LNCaP clone FGC (cell line): ENCODE measurements at regions not wholly inside any gene's neighbourhood (a gene's known extent, or its start where the extent isn't known, plus 50 kb on each side); places are given as distances from the start of the nearest gene placed in this dataset.

Source experiments
- DNase-seq: peaks from one replicate; pipeline ENCODE4 v3.0.0-alpha.2; 2011; ENCODE audit warnings: low read depth
- H3K4me3 ChIP-seq: 2 replicates; pipeline ENCODE4 v1.5.1; 2011; ENCODE audit warnings: mild to moderate bottlenecking, low read depth, low read length, control low read depth
- TF ChIP-seq, protein P1 (sequence below): IDR thresholded peaks from 2 replicates; pipeline ENCODE4 v1.5.1; 2012; ENCODE audit warnings: mild to moderate bottlenecking; ENCODE audit not compliant: control insufficient read depth, insufficient read depth; ENCODE audit errors: extremely low read depth

- H3K4me3 ChIP-seq = no peak overlapping the region
- no peak for DNase-seq
- TF ChIP-seq, protein P1, sequence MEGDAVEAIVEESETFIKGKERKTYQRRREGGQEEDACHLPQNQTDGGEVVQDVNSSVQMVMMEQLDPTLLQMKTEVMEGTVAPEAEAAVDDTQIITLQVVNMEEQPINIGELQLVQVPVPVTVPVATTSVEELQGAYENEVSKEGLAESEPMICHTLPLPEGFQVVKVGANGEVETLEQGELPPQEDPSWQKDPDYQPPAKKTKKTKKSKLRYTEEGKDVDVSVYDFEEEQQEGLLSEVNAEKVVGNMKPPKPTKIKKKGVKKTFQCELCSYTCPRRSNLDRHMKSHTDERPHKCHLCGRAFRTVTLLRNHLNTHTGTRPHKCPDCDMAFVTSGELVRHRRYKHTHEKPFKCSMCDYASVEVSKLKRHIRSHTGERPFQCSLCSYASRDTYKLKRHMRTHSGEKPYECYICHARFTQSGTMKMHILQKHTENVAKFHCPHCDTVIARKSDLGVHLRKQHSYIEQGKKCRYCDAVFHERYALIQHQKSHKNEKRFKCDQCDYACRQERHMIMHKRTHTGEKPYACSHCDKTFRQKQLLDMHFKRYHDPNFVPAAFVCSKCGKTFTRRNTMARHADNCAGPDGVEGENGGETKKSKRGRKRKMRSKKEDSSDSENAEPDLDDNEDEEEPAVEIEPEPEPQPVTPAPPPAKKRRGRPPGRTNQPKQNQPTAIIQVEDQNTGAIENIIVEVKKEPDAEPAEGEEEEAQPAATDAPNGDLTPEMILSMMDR = peak; percentile 21; the same call in 1 of the 2 replicates
Measured at GRCh38 chr3:109532257-109533216, 195.2 kb upstream of the DPPA4 start.

- DNase-seq = no peak
Measured at GRCh38 chr3:109545746-109546145, 208.4 kb upstream of the DPPA4 start.

DNA sequence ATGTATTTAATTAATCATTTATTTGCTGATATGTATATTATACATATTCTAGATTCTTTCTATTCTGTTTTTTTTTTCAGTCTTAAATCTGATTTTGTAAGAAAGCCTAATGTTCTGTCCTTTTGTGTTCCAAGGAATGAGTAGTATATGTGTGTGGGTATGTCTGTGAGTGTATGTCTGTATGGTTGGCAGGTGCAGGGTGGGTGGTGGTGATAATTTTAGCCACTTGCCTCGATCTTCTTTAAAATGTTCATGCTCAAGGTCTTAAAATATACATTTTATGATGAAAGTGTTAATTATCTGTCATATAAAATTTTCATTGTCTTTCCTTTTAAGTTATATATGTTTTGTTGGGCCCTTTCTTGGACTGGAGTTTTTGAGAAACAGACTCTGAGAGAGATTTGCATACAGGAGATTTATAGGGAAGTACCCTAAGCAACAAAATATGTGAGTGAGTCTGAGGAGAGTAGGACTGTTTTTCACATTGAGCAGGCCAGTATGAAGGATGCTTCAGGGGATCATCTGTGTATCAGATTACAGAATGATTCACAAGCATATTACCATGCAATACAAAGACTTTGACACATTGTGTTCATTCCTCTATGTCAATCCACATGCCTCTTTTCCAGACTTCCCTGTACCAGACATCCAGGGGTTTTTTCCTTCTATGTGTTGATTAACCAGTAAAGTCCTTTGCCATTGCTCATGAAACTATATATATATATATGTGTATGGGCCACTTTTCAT is 211.0 kb upstream of the DPPA4 start:
- no peak overlapping the region for H3K4me3 ChIP-seq
- DNase-seq = no peak
- TF ChIP-seq, protein P1 = no peak

More at GRCh38 chr3:109545746-109546145, 208.4 kb upstream of the DPPA4 start:
- TF ChIP-seq, protein P1 = no peak
- no peak overlapping the region for H3K4me3 ChIP-seq

- no peak overlapping the region for H3K4me3 ChIP-seq
- DNase-seq = no peak
- TF ChIP-seq, protein P1 = no peak
Measured at GRCh38 chr3:109553591-109554371, 216.4 kb upstream of the DPPA4 start.

DNA sequence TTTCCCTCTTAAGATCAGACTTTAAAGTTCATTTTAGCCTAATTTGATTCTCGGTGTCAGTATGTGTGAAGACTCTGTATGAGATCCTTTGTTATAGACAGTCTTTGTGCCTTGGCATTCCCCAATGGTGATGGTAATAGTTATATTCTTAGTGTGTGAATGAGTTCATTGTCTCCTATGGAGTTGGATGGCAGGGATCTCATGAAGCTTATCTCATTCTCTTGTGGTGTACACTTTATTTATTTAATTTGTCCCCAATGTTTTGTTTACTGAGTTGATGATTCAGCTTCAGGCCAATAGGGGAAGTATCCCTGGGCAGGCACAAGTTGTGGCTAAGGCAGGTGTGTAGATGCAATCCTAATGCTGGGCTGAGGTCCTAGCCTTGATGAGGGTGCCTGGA is 222.0 kb upstream of the DPPA4 start:
- TF ChIP-seq, protein P1 = no peak
- no peak for DNase-seq
- no peak overlapping the region for H3K4me3 ChIP-seq

- TF ChIP-seq, protein P1 = no peak
- no peak overlapping the region for H3K4me3 ChIP-seq
- no peak for DNase-seq
Measured at GRCh38 chr3:109563149-109563548, 225.8 kb upstream of the DPPA4 start.
